H9 (cell line): ENCODE measurements at regions not wholly inside any gene's neighbourhood (a gene's known extent, or its start where the extent isn't known, plus 50 kb on each side); places are given as distances from the start of the nearest gene placed in this dataset.

ENCODE experiments used
- DNase-seq: peaks from one replicate; pipeline ENCODE4 v3.0.0-alpha.2; 2017
- H2AFZ ChIP-seq: one replicate; pipeline ENCODE4 v1.6.1; 2013; ENCODE audit warnings: mild to moderate bottlenecking, low read length, control low read depth, moderate library complexity
- H2AK5ac ChIP-seq: 2 replicates; pipeline ENCODE4 v1.6.1; 2013; ENCODE audit warnings: low read length, control low read depth, mixed read lengths; ENCODE audit not compliant: insufficient read length
- H2BK120ac ChIP-seq: one replicate; pipeline ENCODE4 v1.6.1; 2013; ENCODE audit warnings: low read depth, mild to moderate bottlenecking, low read length, control low read depth, inconsistent platforms; ENCODE audit not compliant: poor library complexity, severe bottlenecking
- H2BK12ac ChIP-seq: 2 replicates; pipeline ENCODE4 v1.6.1; 2013; ENCODE audit warnings: low read length, control low read depth, mixed read lengths, low read depth; ENCODE audit not compliant: insufficient read length
- H2BK15ac ChIP-seq: 2 replicates; pipeline ENCODE4 v1.6.1; 2013; ENCODE audit warnings: low read depth, low read length, control low read depth
- H2BK20ac ChIP-seq: one replicate; pipeline ENCODE4 v1.6.1; 2013; ENCODE audit warnings: low read depth, mild to moderate bottlenecking, low read length, control low read depth, inconsistent platforms; ENCODE audit not compliant: poor library complexity, severe bottlenecking
- H2BK5ac ChIP-seq: 2 replicates; pipeline ENCODE4 v1.6.1; 2013; ENCODE audit warnings: low read length, control low read depth, mixed read lengths; ENCODE audit not compliant: insufficient read length
- H3K14ac ChIP-seq: 2 replicates; pipeline ENCODE4 v1.6.1; 2013; ENCODE audit warnings: low read length, control low read depth; ENCODE audit not compliant: insufficient read depth
- H3K18ac ChIP-seq: 2 replicates; pipeline ENCODE4 v1.6.1; 2013; ENCODE audit warnings: low read depth, mild to moderate bottlenecking, mixed read lengths, low read length, control low read depth; ENCODE audit not compliant: insufficient read length
- H3K23ac ChIP-seq: 2 replicates; pipeline ENCODE4 v1.6.1; 2013; ENCODE audit warnings: low read length, control low read depth, mixed read lengths, low read depth; ENCODE audit not compliant: insufficient read length
- H3K23me2 ChIP-seq: 2 replicates; pipeline ENCODE4 v1.6.1; 2013; ENCODE audit warnings: low read depth, mild to moderate bottlenecking, mixed read lengths, low read length, control low read depth; ENCODE audit not compliant: insufficient read length, poor library complexity, severe bottlenecking
- H3K27ac ChIP-seq: 2 replicates; pipeline ENCODE4 v1.5.1; 2013; ENCODE audit warnings: low read length, control low read depth, mixed read lengths, low read depth; ENCODE audit not compliant: insufficient read length
- H3K27me3 ChIP-seq: 2 replicates; pipeline ENCODE4 v1.6.1; 2013; ENCODE audit warnings: low read length, control low read depth, inconsistent platforms; ENCODE audit not compliant: insufficient read depth
- H3K4ac ChIP-seq: 2 replicates; pipeline ENCODE4 v1.6.1; 2013; ENCODE audit warnings: low read depth, mild to moderate bottlenecking, control low read depth, inconsistent platforms, low read length, moderate library complexity
- H3K4me1 ChIP-seq: 2 replicates; pipeline ENCODE4 v1.6.1; 2013; ENCODE audit warnings: low read length, control low read depth, inconsistent platforms; ENCODE audit not compliant: insufficient read depth
- H3K4me2 ChIP-seq: 2 replicates; pipeline ENCODE4 v1.6.1; 2013; ENCODE audit warnings: low read length, control low read depth, mixed read lengths; ENCODE audit not compliant: insufficient read length, insufficient read depth
- H3K56ac ChIP-seq: 2 replicates; pipeline ENCODE4 v1.6.1; 2013; ENCODE audit warnings: low read depth, mild to moderate bottlenecking, mixed read lengths, low read length, control low read depth; ENCODE audit not compliant: insufficient read length
- H3K79me1 ChIP-seq: 2 replicates; pipeline ENCODE4 v1.6.1; 2013; ENCODE audit warnings: low read depth, mild to moderate bottlenecking, moderate library complexity, low read length, control low read depth, inconsistent platforms; ENCODE audit not compliant: insufficient read depth, poor library complexity, severe bottlenecking
- H3K79me2 ChIP-seq: 2 replicates; pipeline ENCODE4 v1.6.1; 2013; ENCODE audit warnings: low read length, control low read depth, inconsistent platforms; ENCODE audit not compliant: insufficient read depth
- H3K9ac ChIP-seq: 2 replicates; pipeline ENCODE4 v1.6.1; 2013; ENCODE audit warnings: low read length, control low read depth, mixed read lengths; ENCODE audit not compliant: insufficient read length; ENCODE audit errors: extremely low read depth
- H3K9me3 ChIP-seq: one replicate; pipeline ENCODE4 v1.6.1; 2013; ENCODE audit warnings: low read depth, low read length, inconsistent platforms; ENCODE audit not compliant: control insufficient read depth
- H3T11ph ChIP-seq: one replicate; pipeline ENCODE4 v1.6.1; 2013; ENCODE audit warnings: mild to moderate bottlenecking, low read length, control low read depth, inconsistent platforms
- H4K20me1 ChIP-seq: one replicate; pipeline ENCODE4 v1.6.1; 2013; ENCODE audit not compliant: control insufficient read depth, insufficient read length, insufficient read depth
- H4K5ac ChIP-seq: 2 replicates; pipeline ENCODE4 v1.6.1; 2013; ENCODE audit warnings: low read depth, mild to moderate bottlenecking, mixed read lengths, low read length, control low read depth; ENCODE audit not compliant: insufficient read length
- H4K8ac ChIP-seq: replicated peaks from 2 replicates; pipeline ENCODE4 v1.6.1; 2013; ENCODE audit warnings: low read length, control low read depth, mixed read lengths, low read depth; ENCODE audit not compliant: insufficient read length
- H4K91ac ChIP-seq: 2 replicates; pipeline ENCODE4 v1.6.1; 2013; ENCODE audit warnings: low read depth, mild to moderate bottlenecking, moderate library complexity, mixed read lengths, low read length, control low read depth; ENCODE audit not compliant: insufficient read length
- H3K27ac Mint-ChIP-seq, 3 experiments: 2 replicates in 2 of 3; 3 replicates in 1 of 3; pipeline ENCODE4 v1.8.0; 2020 to 2021; ENCODE audit warnings: mixed read lengths in 3 of 3, mild to moderate bottlenecking in 1 of 3, moderate library complexity in 1 of 3
- H3K27me3 Mint-ChIP-seq: 2 replicates; pipeline ENCODE4 v1.8.0; 2021; ENCODE audit warnings: low read depth, mild to moderate bottlenecking, moderate library complexity, mixed read lengths
- H3K36me3 Mint-ChIP-seq, 3 experiments: 2 replicates in 2 of 3; 3 replicates in 1 of 3; pipeline ENCODE4 v1.8.0; 2020 to 2021; ENCODE audit warnings: low read depth in 3 of 3, mixed read lengths in 3 of 3; ENCODE audit not compliant: insufficient read depth in 1 of 3
- H3K4me1 Mint-ChIP-seq, 2 experiments: 2 replicates each; pipeline ENCODE4 v1.8.0; 2020; ENCODE audit warnings: mixed read lengths in 2 of 2
- H3K4me3 Mint-ChIP-seq, 2 experiments: 2 replicates in 1 of 2; 3 replicates in 1 of 2; pipeline ENCODE4 v1.8.0; 2020 to 2021; ENCODE audit warnings: mild to moderate bottlenecking in 2 of 2, mixed read lengths in 2 of 2, moderate library complexity in 1 of 2
- H3K9me3 Mint-ChIP-seq, 2 experiments: 2 replicates in 1 of 2; 3 replicates in 1 of 2; pipeline ENCODE4 v1.8.0; 2020; ENCODE audit warnings: mild to moderate bottlenecking in 2 of 2, mixed read lengths in 2 of 2, moderate library complexity in 1 of 2
- WGBS: extraction: QIAGEN DNeasy Blood & Tissue Kit; methylation state at CpG from one replicate; pipeline ENCODE4 v1.1.7; 2013; ENCODE audit warnings: missing lambda C conversion rate, low lambda C conversion rate, mixed read lengths; ENCODE audit not compliant: insufficient read length; ENCODE audit errors: extremely low coverage; 5-methylcytosine and 5-hydroxymethylcytosine counted together
- TF ChIP-seq, protein P1 (sequence below): fragments of 200-600 bp; sonication (generic); conservative IDR thresholded peaks from 3 replicates; pipeline ENCODE4 v1.8.0; 2021; ENCODE audit warnings: antibody characterized with exemption, mild to moderate bottlenecking

DNA sequence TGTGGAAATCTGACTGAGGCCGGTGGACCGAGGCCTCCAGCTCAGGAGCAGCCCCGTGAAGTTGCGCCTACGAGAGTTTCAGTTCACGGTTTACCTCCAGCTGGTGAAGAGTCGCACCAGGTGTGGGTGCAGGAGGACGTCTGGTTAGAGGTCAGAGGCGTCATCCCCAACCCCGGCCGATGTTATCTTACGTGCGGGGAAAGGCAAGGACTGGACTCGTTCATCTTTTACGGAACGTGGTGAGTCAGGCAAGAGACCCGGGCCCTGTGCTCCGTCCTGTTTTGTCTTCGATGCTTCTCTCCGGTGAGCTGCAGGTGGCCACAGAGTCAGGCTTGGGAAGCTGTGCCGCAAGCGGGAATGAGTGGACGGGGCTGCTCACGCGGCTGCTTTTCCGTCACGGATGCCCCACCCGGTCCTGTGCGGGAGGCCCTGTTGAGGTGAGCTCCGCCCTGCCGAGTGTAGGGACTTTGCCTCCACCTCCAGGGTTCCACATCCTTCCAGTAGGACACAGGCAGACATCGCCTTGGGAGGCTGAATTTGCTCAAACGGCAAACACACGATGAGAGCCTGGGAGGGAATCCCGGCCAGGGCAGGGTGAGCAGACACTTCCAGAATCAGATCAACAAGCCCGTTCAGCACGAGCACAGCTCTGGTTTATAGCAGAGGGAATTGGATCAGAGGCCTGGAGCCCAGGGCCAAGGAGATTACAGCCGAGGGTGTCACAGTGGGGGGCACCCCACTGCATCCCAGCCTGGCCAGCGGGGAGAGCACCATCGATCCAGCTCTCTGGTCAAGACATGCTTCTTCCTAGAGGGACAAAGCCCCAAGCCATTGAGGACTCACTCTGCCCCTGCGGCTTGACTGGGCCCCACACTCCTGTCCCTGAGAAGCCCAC lies 50.1 kb upstream of the INPP5A start:
- H3K27ac ChIP-seq: no peak overlapping the region
- H3K56ac ChIP-seq: no peak overlapping the region
- H3K27me3 ChIP-seq: no peaks in the 10 kb centered on the region; the same call in 1 of the 2 replicates
- H2BK15ac ChIP-seq: no peak overlapping the region
- H4K5ac ChIP-seq: no peak overlapping the region
- H2BK20ac ChIP-seq: no peak overlapping the region
- no peaks in the 10 kb centered on the region for H3K79me2 ChIP-seq
- H3K23ac ChIP-seq: no peak overlapping the region
- H3K23me2 ChIP-seq: no peaks in the 10 kb centered on the region
- Mint-ChIP-seq H3K9me3 (peaks cover 3 to 8% of the 10 kb centered on the region in 2 experiments; a peak in 3 of 5 replicates), H3K4me1 (peaks cover 0 to under 1% of the 10 kb centered on the region in 2 experiments; a peak in 1 of 4 replicates), H3K36me3 (no peaks in the 10 kb centered on the region; a peak in 2 of 7 replicates), H3K27me3 (peaks cover 24% of the 10 kb centered on the region), H3K27ac (0 out of 7 replicates have a peak overlapping the region, but pooled peaks of 1 of the 3 experiments have one; percentile 23), H3K4me3 (no peak overlapping the region)
- no peak for DNase-seq
- peak overlapping the region; percentile 29; the same call in 1 of the 2 replicates for H3K14ac ChIP-seq
- no peak overlapping the region for H3K9ac ChIP-seq
- no peak overlapping the region for H2BK12ac ChIP-seq
- peak overlapping the region; percentile 42 for H4K91ac ChIP-seq
- no peaks in the 10 kb centered on the region for H3K9me3 ChIP-seq
- no CpG with 5 or more reads among the region's 41 CpGs for WGBS
- H3K79me1 ChIP-seq: no peaks in the 10 kb centered on the region
- TF ChIP-seq, protein P1, sequence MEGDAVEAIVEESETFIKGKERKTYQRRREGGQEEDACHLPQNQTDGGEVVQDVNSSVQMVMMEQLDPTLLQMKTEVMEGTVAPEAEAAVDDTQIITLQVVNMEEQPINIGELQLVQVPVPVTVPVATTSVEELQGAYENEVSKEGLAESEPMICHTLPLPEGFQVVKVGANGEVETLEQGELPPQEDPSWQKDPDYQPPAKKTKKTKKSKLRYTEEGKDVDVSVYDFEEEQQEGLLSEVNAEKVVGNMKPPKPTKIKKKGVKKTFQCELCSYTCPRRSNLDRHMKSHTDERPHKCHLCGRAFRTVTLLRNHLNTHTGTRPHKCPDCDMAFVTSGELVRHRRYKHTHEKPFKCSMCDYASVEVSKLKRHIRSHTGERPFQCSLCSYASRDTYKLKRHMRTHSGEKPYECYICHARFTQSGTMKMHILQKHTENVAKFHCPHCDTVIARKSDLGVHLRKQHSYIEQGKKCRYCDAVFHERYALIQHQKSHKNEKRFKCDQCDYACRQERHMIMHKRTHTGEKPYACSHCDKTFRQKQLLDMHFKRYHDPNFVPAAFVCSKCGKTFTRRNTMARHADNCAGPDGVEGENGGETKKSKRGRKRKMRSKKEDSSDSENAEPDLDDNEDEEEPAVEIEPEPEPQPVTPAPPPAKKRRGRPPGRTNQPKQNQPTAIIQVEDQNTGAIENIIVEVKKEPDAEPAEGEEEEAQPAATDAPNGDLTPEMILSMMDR: no peak
- no peaks in the 10 kb centered on the region for H4K20me1 ChIP-seq
- no peak overlapping the region for H3K18ac ChIP-seq
- no peak overlapping the region for H3K4me2 ChIP-seq
- no peak overlapping the region for H3K4ac ChIP-seq
- H3K4me1 ChIP-seq: no peaks in the 10 kb centered on the region
- H2AK5ac ChIP-seq: no peak overlapping the region
- no peak overlapping the region for H2BK120ac ChIP-seq
- no peak overlapping the region for H2BK5ac ChIP-seq
- no peak overlapping the region for H2AFZ ChIP-seq
- H4K8ac ChIP-seq: no peak overlapping the region
- H3T11ph ChIP-seq: no peak overlapping the region
